HFF-Myc (cell line): ENCODE measurements at regions not wholly inside any gene's neighbourhood (a gene's known extent, or its start where the extent isn't known, plus 50 kb on each side); places are given as distances from the start of the nearest gene placed in this dataset.
"Not testable (repeated sequence)": the region's sequence is repeated elsewhere in the genome, so short reads cannot be mapped to it uniquely, and the experiment has no call there.

Experiments used
- DNase-seq: peaks from one replicate; pipeline ENCODE4 v3.0.0-alpha.2; 2011; ENCODE audit warnings: low read depth; ENCODE audit errors: extremely low read depth
- H3K4me3 ChIP-seq: replicated peaks from 2 replicates; pipeline ENCODE4 v1.5.1; 2011; ENCODE audit warnings: low read depth, mild to moderate bottlenecking, control low read depth, low read length
- TF ChIP-seq, protein P1 (sequence below): IDR thresholded peaks from 2 replicates; pipeline ENCODE4 v1.5.1; 2012; ENCODE audit warnings: mild to moderate bottlenecking, low read depth, low read length, control low read depth; ENCODE audit errors: missing control alignments

DNA sequence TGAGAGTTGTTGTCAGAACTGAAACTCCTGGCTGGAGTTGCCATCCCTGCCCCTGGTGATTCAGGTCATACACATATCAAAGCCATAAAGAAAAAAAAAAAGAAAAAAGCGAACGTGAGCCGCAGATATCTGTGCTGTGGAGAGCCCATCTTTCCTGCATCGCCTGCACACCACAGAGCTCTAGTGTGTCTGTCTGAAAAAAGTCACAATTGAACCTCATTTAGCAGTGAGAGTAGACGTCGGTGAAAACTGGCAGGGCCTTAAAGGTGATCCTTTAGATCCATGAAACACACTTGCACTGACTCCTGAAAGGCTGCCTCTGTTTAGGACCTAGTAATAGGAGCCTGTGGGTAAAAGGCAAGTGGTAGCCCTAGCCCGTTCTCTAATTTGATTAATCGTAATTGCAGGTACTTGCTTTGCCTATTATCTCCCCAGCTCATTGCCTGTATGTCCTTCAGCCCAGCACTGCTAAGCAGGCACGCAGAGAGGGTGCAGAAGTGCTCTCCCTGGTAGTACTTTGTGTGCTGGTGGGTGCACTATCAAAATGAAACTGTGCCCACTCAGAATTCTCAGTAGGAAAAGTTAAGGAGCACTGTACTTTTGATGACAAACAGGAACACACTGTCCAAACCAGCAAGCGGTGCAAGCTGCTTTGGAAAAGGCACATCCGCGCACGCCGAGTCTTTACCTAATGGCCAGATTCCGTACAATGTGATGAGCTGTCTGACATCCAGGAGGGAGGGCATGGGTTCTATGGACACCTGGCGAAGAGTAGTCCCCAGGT, 103.5 kb upstream of the ASB18 start:
- DNase-seq: no peak
- no peak overlapping the region for H3K4me3 ChIP-seq
- TF ChIP-seq, protein P1, sequence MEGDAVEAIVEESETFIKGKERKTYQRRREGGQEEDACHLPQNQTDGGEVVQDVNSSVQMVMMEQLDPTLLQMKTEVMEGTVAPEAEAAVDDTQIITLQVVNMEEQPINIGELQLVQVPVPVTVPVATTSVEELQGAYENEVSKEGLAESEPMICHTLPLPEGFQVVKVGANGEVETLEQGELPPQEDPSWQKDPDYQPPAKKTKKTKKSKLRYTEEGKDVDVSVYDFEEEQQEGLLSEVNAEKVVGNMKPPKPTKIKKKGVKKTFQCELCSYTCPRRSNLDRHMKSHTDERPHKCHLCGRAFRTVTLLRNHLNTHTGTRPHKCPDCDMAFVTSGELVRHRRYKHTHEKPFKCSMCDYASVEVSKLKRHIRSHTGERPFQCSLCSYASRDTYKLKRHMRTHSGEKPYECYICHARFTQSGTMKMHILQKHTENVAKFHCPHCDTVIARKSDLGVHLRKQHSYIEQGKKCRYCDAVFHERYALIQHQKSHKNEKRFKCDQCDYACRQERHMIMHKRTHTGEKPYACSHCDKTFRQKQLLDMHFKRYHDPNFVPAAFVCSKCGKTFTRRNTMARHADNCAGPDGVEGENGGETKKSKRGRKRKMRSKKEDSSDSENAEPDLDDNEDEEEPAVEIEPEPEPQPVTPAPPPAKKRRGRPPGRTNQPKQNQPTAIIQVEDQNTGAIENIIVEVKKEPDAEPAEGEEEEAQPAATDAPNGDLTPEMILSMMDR: no peak

DNA sequence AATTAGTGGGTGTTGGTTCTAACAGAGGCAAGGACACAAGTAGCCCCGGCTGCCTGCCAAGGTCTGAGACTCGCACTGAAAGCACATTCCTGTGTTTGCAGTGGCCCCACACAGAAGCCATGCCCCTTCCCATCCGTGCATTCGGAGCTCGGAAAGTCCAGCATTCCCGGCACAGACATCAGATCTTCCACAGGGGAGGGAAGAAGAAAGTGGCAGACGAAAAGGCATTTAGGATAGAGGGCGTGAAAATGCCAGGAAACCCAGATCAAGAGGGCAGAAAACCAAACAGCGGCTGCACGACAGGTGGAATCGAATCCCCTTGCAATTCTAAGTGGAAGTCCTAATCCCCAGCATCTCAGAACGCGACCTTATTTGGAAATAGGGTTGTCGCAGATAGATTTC, 105.5 kb upstream of the ASB18 start:
- H3K4me3 ChIP-seq: no peak overlapping the region
- DNase-seq: no peak
- TF ChIP-seq, protein P1: no peak

DNA sequence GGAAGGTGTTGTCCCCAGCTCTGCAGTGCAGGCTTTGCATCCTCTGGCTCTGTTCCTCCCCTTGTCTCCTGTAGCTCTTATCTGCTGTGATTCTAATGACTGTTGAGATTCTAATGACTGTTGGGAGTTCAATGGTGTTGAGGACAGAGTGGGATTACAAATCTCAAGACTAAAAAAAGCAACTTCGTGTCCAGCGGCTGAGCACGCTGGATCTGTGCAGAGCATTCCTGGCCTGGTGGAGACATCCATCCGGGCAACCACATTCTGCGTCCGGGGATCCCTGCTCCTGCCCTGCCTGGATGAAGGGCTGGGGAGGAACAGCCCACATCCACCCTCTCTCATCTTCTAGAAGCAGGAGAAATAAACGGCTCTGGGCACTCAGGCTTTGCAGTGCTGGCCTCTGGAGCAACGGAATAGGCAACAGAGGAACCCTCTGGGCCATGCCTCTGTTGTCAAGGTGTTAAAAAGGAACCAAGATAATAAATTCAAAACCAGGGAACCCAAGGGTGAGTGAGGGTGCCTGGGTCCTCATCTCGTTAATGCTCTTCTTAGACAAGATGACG, 106.7 kb upstream of the ASB18 start:
- no peak for DNase-seq
- H3K4me3 ChIP-seq: no peak overlapping the region
- TF ChIP-seq, protein P1: no peak

DNA sequence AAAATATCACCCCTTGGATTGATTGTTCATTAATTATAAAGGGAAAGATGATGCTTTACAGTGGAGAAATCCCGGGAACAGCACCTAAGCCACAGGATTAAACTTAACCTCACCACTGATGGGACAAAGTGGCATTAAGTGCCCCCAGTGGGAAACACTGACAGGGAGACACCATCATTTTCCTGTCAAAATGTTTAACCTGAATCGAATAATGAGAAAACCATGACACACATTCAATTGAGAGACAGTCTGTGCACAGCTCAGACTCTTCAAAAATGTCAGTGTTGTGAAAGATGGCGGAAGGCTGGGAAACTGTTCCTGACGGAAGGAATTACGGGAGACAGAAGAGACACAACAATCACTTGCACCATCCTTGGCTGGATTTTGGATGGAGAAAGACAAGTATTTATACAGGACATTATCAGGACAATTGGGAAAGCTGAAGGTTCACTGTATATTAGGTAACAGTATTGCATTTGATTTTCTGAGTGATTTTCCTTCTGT, 111.8 kb upstream of the ASB18 start:
- TF ChIP-seq, protein P1: no peak
- no peak for DNase-seq
- H3K4me3 ChIP-seq: no peak overlapping the region

DNA sequence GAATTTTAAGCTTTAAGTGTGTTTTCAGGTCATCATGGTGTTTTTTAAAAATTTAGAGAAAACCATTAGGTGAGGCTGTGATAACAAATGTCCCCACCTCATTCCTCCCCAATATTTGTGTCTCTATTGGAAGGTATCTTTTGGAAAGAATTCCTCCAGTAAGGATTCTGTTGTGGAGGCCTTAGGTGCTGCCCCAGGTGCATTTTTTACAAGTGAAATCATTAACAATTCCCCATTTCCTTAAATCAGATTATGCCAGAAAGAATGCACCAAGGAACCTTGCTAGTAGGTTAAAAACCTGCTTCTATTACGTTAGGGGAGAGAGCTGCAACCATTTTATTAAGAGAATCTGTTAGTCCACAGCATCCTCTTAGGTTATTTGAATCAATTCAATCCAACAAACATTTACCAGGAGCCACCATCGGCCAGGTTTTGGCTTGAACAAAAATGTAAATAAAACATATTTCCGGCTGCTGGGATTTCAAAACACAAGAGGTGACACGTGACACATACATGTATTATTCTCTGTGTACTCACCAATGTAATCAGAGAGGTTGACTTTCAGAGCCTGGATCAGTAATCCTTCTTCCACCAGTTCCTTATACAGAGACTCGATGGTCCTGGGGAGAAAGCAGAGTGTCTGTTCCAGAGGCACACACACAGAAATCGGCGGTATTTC, 112.5 kb upstream of the ASB18 start:
- no peak overlapping the region for H3K4me3 ChIP-seq
- TF ChIP-seq, protein P1: no peak
- DNase-seq: no peak

DNA sequence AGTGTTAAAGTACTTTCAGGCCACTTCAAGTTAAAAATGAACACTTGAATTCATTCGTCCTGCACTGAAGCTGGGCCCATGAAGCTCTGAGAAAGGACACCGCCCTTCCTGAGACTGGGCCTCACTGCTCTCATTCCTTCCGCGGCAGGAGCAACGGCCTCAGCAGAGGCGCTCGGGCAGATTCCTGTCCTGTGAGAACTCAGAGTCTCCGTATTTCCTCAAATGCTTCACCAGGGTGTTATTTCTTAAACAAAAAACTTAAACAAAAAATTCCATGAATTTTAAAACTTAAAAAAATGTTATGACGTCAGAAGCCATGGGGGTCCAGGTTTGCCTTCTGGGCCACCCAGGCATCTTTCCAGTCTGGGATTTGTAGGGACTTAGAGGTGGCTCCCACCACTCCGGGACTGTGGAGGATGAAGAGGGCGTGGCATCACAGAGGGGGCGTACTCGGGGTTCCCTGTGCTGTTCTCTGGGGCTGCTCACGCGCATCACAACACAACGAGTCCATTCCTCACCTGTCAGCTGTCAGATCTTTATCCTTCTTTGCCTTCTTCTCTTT, 115.9 kb upstream of the ASB18 start:
- no peak overlapping the region for H3K4me3 ChIP-seq
- TF ChIP-seq, protein P1: no peak
- no peak for DNase-seq

DNA sequence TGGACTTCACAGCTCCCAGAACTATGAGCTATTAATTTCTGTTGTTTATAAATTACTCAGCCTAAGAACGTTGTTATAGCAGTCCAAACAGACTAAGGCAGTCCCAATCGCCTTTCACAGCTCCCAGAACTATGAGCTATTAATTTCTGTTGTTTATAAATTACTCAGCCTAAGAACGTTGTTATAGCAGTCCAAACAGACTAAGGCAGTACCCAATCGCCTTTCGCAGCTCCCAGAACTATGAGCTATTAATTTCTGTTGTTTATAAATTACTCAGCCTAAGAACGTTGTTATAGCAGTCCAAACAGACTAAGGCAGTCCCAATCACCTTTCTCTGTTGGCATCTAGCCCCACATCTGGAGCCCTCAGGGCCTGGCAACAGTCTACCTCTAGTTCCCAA, 117.0 kb upstream of the ASB18 start:
- H3K4me3 ChIP-seq, DNase-seq: not testable (repeated sequence)

DNA sequence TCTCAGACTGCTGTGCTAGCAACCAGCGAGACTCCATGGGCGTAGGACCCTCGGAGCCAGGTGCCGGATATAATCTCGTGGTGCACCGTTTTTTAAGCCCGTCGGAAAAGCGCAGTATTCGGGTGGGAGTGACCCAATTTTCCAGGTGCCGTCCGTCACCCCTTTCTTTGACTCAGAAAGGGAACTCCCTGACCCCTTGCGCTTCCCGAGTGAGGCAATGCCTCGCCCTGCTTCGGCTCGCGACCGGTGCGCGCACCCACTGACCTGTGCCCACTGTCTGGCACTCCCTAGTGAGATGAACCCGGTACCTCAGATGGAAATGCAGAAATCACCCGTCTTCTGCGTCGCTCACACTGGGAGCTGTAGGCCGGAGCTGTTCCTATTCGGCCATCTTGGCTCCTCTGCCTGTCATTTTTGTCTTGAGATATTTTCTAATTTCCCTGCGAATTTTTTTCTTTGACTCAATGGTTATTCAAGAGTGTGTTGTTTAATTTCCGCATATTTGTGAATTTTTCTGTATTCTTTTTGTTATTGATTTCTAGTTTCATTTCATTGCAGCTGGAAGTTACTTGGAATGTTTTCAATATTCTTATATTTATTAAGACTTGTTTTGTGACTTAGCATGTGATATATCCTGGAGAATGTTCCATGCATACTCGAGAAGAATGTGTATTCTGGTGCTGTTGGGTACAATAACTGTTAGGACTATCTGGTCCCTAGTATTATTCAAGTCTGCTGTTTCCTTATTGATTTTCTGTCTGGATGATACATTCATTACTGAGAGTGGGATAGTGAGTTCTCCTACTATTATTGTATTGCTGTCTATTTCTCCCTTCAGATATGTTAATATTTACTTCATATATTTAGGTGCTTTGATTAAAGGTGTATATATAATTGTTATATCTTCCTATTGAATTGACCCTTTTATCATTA, 125.3 kb upstream of the ASB18 start:
- H3K4me3 ChIP-seq, DNase-seq: not testable (repeated sequence)
